Sigmoid colon (tissue), 6 donors: ENCODE measurements at regions not wholly inside any gene's neighbourhood (a gene's known extent, or its start where the extent isn't known, plus 50 kb on each side); places are given as distances from the start of the nearest gene placed in this dataset.

Source experiments
- DNase-seq: peaks from one replicate; pipeline ENCODE4 v3.0.0-alpha.2; 2019
- H3K27ac ChIP-seq, 4 donors: fragments of 200-600 bp; sonication (generic); one replicate each; pipeline ENCODE4 v1.5.1; 2016 to 2019; ENCODE audit warnings: mild to moderate bottlenecking in 1 of 4
- H3K27me3 ChIP-seq, 3 donors: fragments of 200-600 bp; sonication (generic); one replicate each; pipeline ENCODE4 v1.5.1; 2019; ENCODE audit warnings: mild to moderate bottlenecking in 1 of 3
- H3K36me3 ChIP-seq, 4 donors: fragments of 200-600 bp; sonication (generic); one replicate each; pipeline ENCODE4 v1.5.1; 2016 to 2019
- H3K4me1 ChIP-seq, 4 donors: fragments of 200-600 bp; sonication (generic); one replicate each; pipeline ENCODE4 v1.5.1; 2017 to 2019
- H3K4me3 ChIP-seq, 4 donors: fragments of 200-600 bp; sonication (generic); one replicate each; pipeline ENCODE4 v1.5.1; 2017 to 2019; ENCODE audit warnings: mild to moderate bottlenecking in 2 of 4, moderate library complexity in 1 of 4
- H3K9me3 ChIP-seq, 4 donors: fragments of 200-600 bp in 3 of 4; sonication (generic) in 3 of 4; one replicate each; pipeline versions ENCODE4 v1.5.1 to v1.6.1; 2013 to 2019
- EP300 ChIP-seq, 4 donors: sonication (generic); formaldehyde crosslinking; IDR thresholded peaks; one replicate each; pipeline ENCODE4 v1.6.1; 2017; ENCODE audit warnings: antibody characterized with exemption in 4 of 4
- POLR2A ChIP-seq, 2 donors: fragments of 450-650 bp; IDR thresholded peaks; one replicate each; pipeline ENCODE4 v1.6.1; 2016; ENCODE audit warnings: antibody characterized with exemption in 2 of 2, mild to moderate bottlenecking in 2 of 2, moderate library complexity in 2 of 2
- POLR2AphosphoS5 ChIP-seq, 4 donors: sonication (generic); formaldehyde crosslinking; IDR thresholded peaks; one replicate each; pipeline ENCODE4 v1.6.1; 2017; ENCODE audit warnings: antibody characterized with exemption in 4 of 4
- WGBS, 2 donors: extraction: QIAGEN DNeasy Blood & Tissue Kit; methylation state at CpG; one replicate each; pipeline ENCODE4 v1.1.7; 2013; 5-methylcytosine and 5-hydroxymethylcytosine counted together
- intact Hi-C: fragments of 100-400 bp; cut with DNase I; formaldehyde crosslinking; loops from one replicate; pipeline ENCODE4 v1.15.1; 2023
- TF ChIP-seq, protein P1 (sequence below), 4 experiments: fragments of 450-650 bp in 3 of 4; fragments of 200-600 bp in 1 of 4; IDR thresholded peaks; one replicate each; pipeline ENCODE4 v1.5.1; 2016 to 2019; ENCODE audit warnings: antibody characterized with exemption in 4 of 4, mild to moderate bottlenecking in 3 of 4, moderate library complexity in 2 of 4
- donor health status: healthy with polysubstance abuse.
- donor health status: healthy.

DNA sequence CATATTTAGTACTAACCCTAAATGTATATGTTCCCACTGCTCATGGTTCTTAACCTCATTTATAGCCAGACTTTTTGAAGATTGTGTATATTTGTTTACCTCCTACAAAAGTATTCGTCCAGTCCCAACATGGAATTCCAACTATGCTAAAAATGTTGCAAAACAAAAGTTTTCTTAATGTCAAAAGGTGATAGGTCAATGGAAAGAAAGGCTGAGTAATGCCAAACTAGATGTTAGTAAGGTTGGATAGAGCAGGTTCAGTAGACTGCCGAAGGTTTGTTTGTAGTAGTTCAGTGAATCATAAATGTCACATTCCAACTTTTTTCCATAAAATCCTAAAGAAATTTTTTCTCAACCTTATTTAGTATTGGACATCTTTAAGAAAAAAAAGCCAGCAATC is 874.5 kb downstream of the FLRT2 start:
- Histone ChIP-seq H3K9me3 (no peaks in the 10 kb centered on the region), H3K4me1 (no peaks in the 10 kb centered on the region), H3K27ac (no peak overlapping the region), H3K4me3 (no peak overlapping the region), H3K27me3 (no peaks in the 10 kb centered on the region), H3K36me3 (no peaks in the 10 kb centered on the region)
- intact Hi-C loops: no loop called here
- 40 to 64% methylated on average over 2 of the region's 2 CpGs for WGBS, 2 donors
- no peak for TF ChIP-seq POLR2AphosphoS5 (IDR thresholded peaks at IDR 0.05)
- no peak for TF ChIP-seq EP300 (IDR thresholded peaks at IDR 0.05)
- TF ChIP-seq, protein P1, sequence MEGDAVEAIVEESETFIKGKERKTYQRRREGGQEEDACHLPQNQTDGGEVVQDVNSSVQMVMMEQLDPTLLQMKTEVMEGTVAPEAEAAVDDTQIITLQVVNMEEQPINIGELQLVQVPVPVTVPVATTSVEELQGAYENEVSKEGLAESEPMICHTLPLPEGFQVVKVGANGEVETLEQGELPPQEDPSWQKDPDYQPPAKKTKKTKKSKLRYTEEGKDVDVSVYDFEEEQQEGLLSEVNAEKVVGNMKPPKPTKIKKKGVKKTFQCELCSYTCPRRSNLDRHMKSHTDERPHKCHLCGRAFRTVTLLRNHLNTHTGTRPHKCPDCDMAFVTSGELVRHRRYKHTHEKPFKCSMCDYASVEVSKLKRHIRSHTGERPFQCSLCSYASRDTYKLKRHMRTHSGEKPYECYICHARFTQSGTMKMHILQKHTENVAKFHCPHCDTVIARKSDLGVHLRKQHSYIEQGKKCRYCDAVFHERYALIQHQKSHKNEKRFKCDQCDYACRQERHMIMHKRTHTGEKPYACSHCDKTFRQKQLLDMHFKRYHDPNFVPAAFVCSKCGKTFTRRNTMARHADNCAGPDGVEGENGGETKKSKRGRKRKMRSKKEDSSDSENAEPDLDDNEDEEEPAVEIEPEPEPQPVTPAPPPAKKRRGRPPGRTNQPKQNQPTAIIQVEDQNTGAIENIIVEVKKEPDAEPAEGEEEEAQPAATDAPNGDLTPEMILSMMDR (IDR thresholded peaks at IDR 0.05): no peak
- TF ChIP-seq POLR2A (IDR thresholded peaks at IDR 0.05): no peak
- no peak for DNase-seq

DNA sequence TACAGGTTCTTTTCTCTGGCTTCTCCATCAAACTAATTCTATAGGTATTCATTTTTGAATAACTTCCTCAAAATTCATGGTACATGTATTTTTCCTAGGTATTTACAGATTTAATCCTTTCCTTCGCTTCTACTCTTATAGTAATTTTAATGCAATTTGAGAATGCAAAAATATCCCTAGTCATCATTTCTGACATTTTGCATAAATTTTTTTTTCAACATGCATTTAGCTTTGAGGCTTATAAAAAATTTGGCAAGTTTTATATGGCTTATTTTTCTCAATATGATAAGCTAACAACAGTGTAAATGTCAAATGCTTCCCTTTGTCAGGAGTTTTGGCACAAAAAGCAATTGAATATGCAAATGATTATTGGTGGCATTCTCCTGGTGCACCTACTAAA is 872.6 kb downstream of the FLRT2 start:
- TF ChIP-seq, protein P1 (IDR thresholded peaks at IDR 0.05): no peak
- TF ChIP-seq POLR2AphosphoS5 (IDR thresholded peaks at IDR 0.05) (no peak), POLR2A (IDR thresholded peaks at IDR 0.05) (no peak), EP300 (IDR thresholded peaks at IDR 0.05) (no peak)
- intact Hi-C loops: no loop called here
- H3K27ac ChIP-seq: no peak overlapping the region
- no peaks in the 10 kb centered on the region for H3K36me3 ChIP-seq
- no peak overlapping the region for H3K4me3 ChIP-seq
- whole genome bisulfite sequencing, 2 donors: 76 to 90% methylated on average over 1 of the region's 1 CpG
- no peaks in the 10 kb centered on the region for H3K9me3 ChIP-seq
- DNase-seq: no peak
- H3K27me3 ChIP-seq: no peaks in the 10 kb centered on the region
- no peaks in the 10 kb centered on the region for H3K4me1 ChIP-seq

DNA sequence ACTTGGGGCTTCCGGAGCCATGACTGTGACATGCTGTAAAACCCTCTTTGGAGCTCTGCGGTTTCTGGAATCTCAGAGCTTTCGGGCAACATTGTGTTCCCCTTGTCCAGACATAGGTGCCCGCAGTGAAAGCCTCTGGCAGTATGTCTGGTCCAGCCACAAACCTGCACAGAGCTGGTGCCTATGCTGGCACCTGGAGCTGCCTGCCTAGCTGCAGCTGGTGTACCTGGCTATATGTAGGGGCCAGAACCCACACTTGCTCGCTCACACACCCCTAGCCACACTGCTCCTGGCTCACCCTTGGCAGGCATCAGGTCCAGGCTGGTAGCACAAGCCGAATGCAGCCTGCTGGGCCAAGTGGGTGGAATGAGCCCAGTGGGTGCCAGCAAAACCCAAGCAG is 861.1 kb downstream of the FLRT2 start:
- TF ChIP-seq POLR2A (IDR thresholded peaks at IDR 0.05) (no peak), EP300 (IDR thresholded peaks at IDR 0.05) (no peak), POLR2AphosphoS5 (IDR thresholded peaks at IDR 0.05) (no peak)
- TF ChIP-seq, protein P1 (IDR thresholded peaks at IDR 0.05): no peak
- no peaks in the 10 kb centered on the region for H3K4me1 ChIP-seq
- no peak overlapping the region for H3K4me3 ChIP-seq
- no peaks in the 10 kb centered on the region for H3K36me3 ChIP-seq
- H3K9me3 ChIP-seq: no peaks in the 10 kb centered on the region
- no peaks in the 10 kb centered on the region for H3K27me3 ChIP-seq
- 86 to 90% methylated on average over 6 of the region's 6 CpGs for WGBS, 2 donors
- H3K27ac ChIP-seq: no peak overlapping the region
- intact Hi-C loops: no loop called here
- no peak for DNase-seq

DNA sequence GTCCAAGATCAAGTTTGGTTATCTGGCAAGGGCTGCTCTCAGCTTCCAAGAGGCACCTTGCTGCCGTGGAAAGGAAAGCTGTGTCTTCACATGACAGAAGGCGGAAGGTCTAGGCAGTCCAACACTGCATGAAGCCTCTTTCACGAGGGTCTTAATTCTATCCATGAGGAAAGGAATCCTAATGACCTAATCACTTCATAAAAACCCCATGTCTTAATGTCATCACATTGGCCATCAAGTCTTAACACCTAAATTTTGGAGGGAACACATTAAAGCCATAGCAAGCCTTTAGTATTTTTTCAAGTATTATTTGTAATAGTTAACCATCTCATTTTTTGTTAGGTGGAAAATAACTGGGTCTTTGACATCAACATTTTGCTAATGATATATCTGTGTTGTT is 858.3 kb downstream of the FLRT2 start:
- Histone ChIP-seq H3K27me3 (no peaks in the 10 kb centered on the region), H3K36me3 (no peaks in the 10 kb centered on the region), H3K4me3 (no peak overlapping the region), H3K9me3 (no peaks in the 10 kb centered on the region), H3K4me1 (no peaks in the 10 kb centered on the region), H3K27ac (no peak overlapping the region)
- DNase-seq: no peak
- intact Hi-C loops: no loop called here
- 82 to 87% methylated on average over 3 of the region's 3 CpGs for WGBS, 2 donors
- TF ChIP-seq POLR2AphosphoS5 (IDR thresholded peaks at IDR 0.05) (no peak), POLR2A (IDR thresholded peaks at IDR 0.05) (no peak), EP300 (IDR thresholded peaks at IDR 0.05) (no peak)
- TF ChIP-seq, protein P1 (IDR thresholded peaks at IDR 0.05): no peak

DNA sequence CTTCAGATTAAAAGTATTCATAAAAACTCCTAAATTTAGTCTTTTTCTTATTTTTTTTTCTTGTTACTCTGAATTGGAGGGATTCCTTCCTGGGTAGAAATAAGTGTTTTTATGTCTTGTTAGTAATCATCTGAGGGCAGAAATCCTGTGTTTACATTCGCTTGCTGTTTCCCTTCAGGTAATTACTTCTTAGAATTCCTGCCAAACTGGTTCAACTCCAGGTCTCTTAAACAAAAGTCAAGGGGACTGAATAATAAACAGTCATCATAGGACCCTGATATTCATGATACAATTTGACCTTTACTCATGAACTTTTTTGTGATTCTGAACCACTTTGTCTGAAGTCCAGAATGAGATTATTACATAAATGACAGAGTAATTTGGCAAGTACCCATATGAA is 843.9 kb downstream of the FLRT2 start:
- TF ChIP-seq POLR2AphosphoS5 (IDR thresholded peaks at IDR 0.05): no peak
- TF ChIP-seq, protein P1 (IDR thresholded peaks at IDR 0.05): no peak
- TF ChIP-seq POLR2A (IDR thresholded peaks at IDR 0.05): no peak
- TF ChIP-seq EP300 (IDR thresholded peaks at IDR 0.05): no peak
- no peak overlapping the region for H3K4me3 ChIP-seq
- no peaks in the 10 kb centered on the region for H3K4me1 ChIP-seq
- H3K36me3 ChIP-seq: no peaks in the 10 kb centered on the region
- no peaks in the 10 kb centered on the region for H3K9me3 ChIP-seq
- intact Hi-C loops: no loop called here
- H3K27me3 ChIP-seq: no peaks in the 10 kb centered on the region
- DNase-seq: no peak
- no peak overlapping the region for H3K27ac ChIP-seq
- WGBS, 2 donors: 38 to 61% methylated on average over 1 of the region's 1 CpG
